Type B pancreatic cell (in vitro differentiated cells): ENCODE measurements at regions not wholly inside any gene's neighbourhood (a gene's known extent, or its start where the extent isn't known, plus 50 kb on each side); places are given as distances from the start of the nearest gene placed in this dataset.
"Not testable (repeated sequence)": the region's sequence is repeated elsewhere in the genome, so short reads cannot be mapped to it uniquely, and the experiment has no call there.

ENCODE experiments used
- DNase-seq: peaks from one replicate; pipeline ENCODE4 v3.0.0; 2021; ENCODE audit warnings: mixed read lengths; ENCODE audit not compliant: unreplicated experiment; ENCODE audit errors: extremely low spot score
- H3K27ac Mint-ChIP-seq: 2 replicates; pipeline ENCODE4 v1.8.0; 2021; ENCODE audit warnings: mild to moderate bottlenecking, mixed read lengths
- H3K27me3 Mint-ChIP-seq: 2 replicates; pipeline ENCODE4 v1.8.0; 2021; ENCODE audit warnings: mixed read lengths
- H3K36me3 Mint-ChIP-seq: 2 replicates; pipeline ENCODE4 v1.8.0; 2021; ENCODE audit warnings: mixed read lengths
- H3K4me1 Mint-ChIP-seq: one replicate; pipeline ENCODE4 v1.8.0; 2021; ENCODE audit warnings: mixed read lengths; ENCODE audit not compliant: unreplicated experiment
- H3K4me3 Mint-ChIP-seq: 2 replicates; pipeline ENCODE4 v1.8.0; 2021; ENCODE audit warnings: mild to moderate bottlenecking, mixed read lengths
- H3K9me3 Mint-ChIP-seq: 2 replicates; pipeline ENCODE4 v1.8.0; 2021; ENCODE audit warnings: mixed read lengths
- CTCF ChIP-seq: fragments of 200-600 bp; sonication (generic); conservative IDR thresholded peaks from 2 replicates; pipeline ENCODE4 v1.5.0; 2021; ENCODE audit warnings: antibody characterized with exemption, mild to moderate bottlenecking

GRCh38 chrX:138886769-138887168 is 175.3 kb upstream of the FGF13 start:
- H3K9me3 Mint-ChIP-seq: no peaks in the 10 kb centered on the region
- no peak for TF ChIP-seq CTCF
- no peak overlapping the region for H3K4me3 Mint-ChIP-seq
- H3K27ac Mint-ChIP-seq: no peak overlapping the region
- no peaks in the 10 kb centered on the region for H3K36me3 Mint-ChIP-seq
- DNase-seq: no peak
- no peaks in the 10 kb centered on the region for H3K27me3 Mint-ChIP-seq
- H3K4me1 Mint-ChIP-seq: no peaks in the 10 kb centered on the region

GRCh38 chrX:138885886-138886285 is 174.4 kb upstream of the FGF13 start:
- no peak overlapping the region for H3K27ac Mint-ChIP-seq
- H3K9me3 Mint-ChIP-seq: no peaks in the 10 kb centered on the region
- no peaks in the 10 kb centered on the region for H3K27me3 Mint-ChIP-seq
- no peaks in the 10 kb centered on the region for H3K36me3 Mint-ChIP-seq
- DNase-seq: no peak
- no peak overlapping the region for H3K4me3 Mint-ChIP-seq
- TF ChIP-seq CTCF: no peak
- H3K4me1 Mint-ChIP-seq: no peaks in the 10 kb centered on the region

- not testable (repeated sequence) for H3K27ac Mint-ChIP-seq, DNase-seq, H3K4me3 Mint-ChIP-seq, H3K27me3 Mint-ChIP-seq, H3K9me3 Mint-ChIP-seq, H3K36me3 Mint-ChIP-seq, H3K4me1 Mint-ChIP-seq
Observed at GRCh38 chrX:138880293-138880692, 168.8 kb upstream of the FGF13 start.

GRCh38 chrX:138877746-138878145 is 166.2 kb upstream of the FGF13 start:
- Mint-ChIP-seq H3K4me3 (no peak overlapping the region), H3K9me3 (peaks cover 13% of the 10 kb centered on the region), H3K4me1 (no peaks in the 10 kb centered on the region), H3K27ac (no peak overlapping the region), H3K27me3 (no peaks in the 10 kb centered on the region), H3K36me3 (peaks cover 4% of the 10 kb centered on the region)
- DNase-seq: no peak
- TF ChIP-seq CTCF: no peak

- Mint-ChIP-seq H3K4me3 (no peak overlapping the region), H3K27ac (no peak overlapping the region), H3K36me3 (peaks cover 4% of the 10 kb centered on the region), H3K9me3 (peaks cover 13% of the 10 kb centered on the region), H3K27me3 (no peaks in the 10 kb centered on the region), H3K4me1 (no peaks in the 10 kb centered on the region)
- DNase-seq: no peak
- no peak for TF ChIP-seq CTCF
Observed at GRCh38 chrX:138875472-138875871, 164.0 kb upstream of the FGF13 start.

- Mint-ChIP-seq H3K4me1 (no peaks in the 10 kb centered on the region), H3K27me3 (no peaks in the 10 kb centered on the region), H3K4me3 (no peak overlapping the region), H3K36me3 (peaks cover 4% of the 10 kb centered on the region), H3K9me3 (peaks cover 13% of the 10 kb centered on the region), H3K27ac (no peak overlapping the region)
- no peak for TF ChIP-seq CTCF
- no peak for DNase-seq
Observed at GRCh38 chrX:138874271-138874935, 162.9 kb upstream of the FGF13 start.

- H3K4me3 Mint-ChIP-seq, H3K36me3 Mint-ChIP-seq, H3K9me3 Mint-ChIP-seq, H3K27me3 Mint-ChIP-seq, DNase-seq, H3K4me1 Mint-ChIP-seq, H3K27ac Mint-ChIP-seq: not testable (repeated sequence)
Observed at GRCh38 chrX:138873640-138874039, 162.1 kb upstream of the FGF13 start.
